Transverse colon (tissue), 4 donors: ENCODE measurements at regions not wholly inside any gene's neighbourhood (a gene's known extent, or its start where the extent isn't known, plus 50 kb on each side); places are given as distances from the start of the nearest gene placed in this dataset.

ENCODE experiments used
- DNase-seq: peaks from one replicate; pipeline ENCODE4 v3.0.0-alpha.2; 2019
- H3K27ac ChIP-seq, 4 donors: fragments of 200-600 bp; sonication (generic); 2 replicates each; pipeline ENCODE4 v1.5.1; 2016 to 2018; ENCODE audit warnings: inconsistent platforms in 4 of 4
- H3K27me3 ChIP-seq: fragments of 200-600 bp; sonication (generic); 2 replicates; pipeline ENCODE4 v1.5.1; 2017; ENCODE audit warnings: inconsistent platforms
- H3K36me3 ChIP-seq, 4 donors: fragments of 200-600 bp; sonication (generic); 2 replicates each; pipeline ENCODE4 v1.5.1; 2017 to 2019; ENCODE audit warnings: inconsistent platforms in 4 of 4
- H3K4me1 ChIP-seq, 4 donors: fragments of 200-600 bp; sonication (generic); 2 replicates each; pipeline ENCODE4 v1.5.1; 2017 to 2020; ENCODE audit warnings: inconsistent platforms in 4 of 4
- H3K4me3 ChIP-seq, 4 donors: fragments of 200-600 bp; sonication (generic); 1 replicate in 1 of 4; 2 replicates in 3 of 4; pipeline versions ENCODE4 v1.5.1 to v1.6.1; 2017 to 2019; ENCODE audit warnings: inconsistent platforms in 4 of 4
- H3K9me3 ChIP-seq, 2 donors: fragments of 200-600 bp; sonication (generic); 2 replicates each; pipeline ENCODE4 v1.5.1; 2017 to 2019; ENCODE audit warnings: inconsistent platforms in 2 of 2
- EP300 ChIP-seq: sonication (generic); formaldehyde crosslinking; IDR thresholded peaks from one replicate; pipeline ENCODE4 v1.6.1; 2017; ENCODE audit warnings: antibody characterized with exemption, low read depth
- POLR2A ChIP-seq: fragments of 450-650 bp; IDR thresholded peaks from one replicate; pipeline ENCODE4 v1.6.1; 2016; ENCODE audit warnings: antibody characterized with exemption, mild to moderate bottlenecking, moderate library complexity
- POLR2AphosphoS5 ChIP-seq, 3 donors: sonication (generic); formaldehyde crosslinking; IDR thresholded peaks; one replicate each; pipeline ENCODE4 v1.6.1; 2016; ENCODE audit warnings: antibody characterized with exemption in 3 of 3
- WGBS, 2 donors: methylation state at CpG; one replicate each; pipeline ENCODE4 v1.1.5; 2018; ENCODE audit warnings: low coverage in 1 of 2; 5-methylcytosine and 5-hydroxymethylcytosine counted together
- in situ Hi-C, 4 donors: fragments of 200-750 bp; cut with MboI; loops; one replicate each; pipeline versions ENCODE4 v1.15.0 to v1.15.1; 2017; ENCODE audit warnings: low sequenced_read_pairs in 3 of 4, low pct_ligation_motif_present in 1 of 4, low pct_unique_long_range_greater_than_20kb in 1 of 4
- intact Hi-C: fragments of 100-400 bp; cut with DNase I; formaldehyde crosslinking; loops from one replicate; pipeline ENCODE4 v1.15.1; 2023; ENCODE audit warnings: low total_unique reads
- TF ChIP-seq, protein P1 (sequence below), 5 experiments: fragments of 200-600 bp in 3 of 5; fragments of 450-650 bp in 2 of 5; sonication (generic) in 3 of 5; IDR thresholded peaks; 1 replicate in 2 of 5; 2 replicates in 3 of 5; pipeline ENCODE4 v1.5.1; 2016 to 2017; ENCODE audit warnings: antibody characterized with exemption in 5 of 5, inconsistent platforms in 3 of 5, mild to moderate bottlenecking in 2 of 5, moderate library complexity in 1 of 5

DNA sequence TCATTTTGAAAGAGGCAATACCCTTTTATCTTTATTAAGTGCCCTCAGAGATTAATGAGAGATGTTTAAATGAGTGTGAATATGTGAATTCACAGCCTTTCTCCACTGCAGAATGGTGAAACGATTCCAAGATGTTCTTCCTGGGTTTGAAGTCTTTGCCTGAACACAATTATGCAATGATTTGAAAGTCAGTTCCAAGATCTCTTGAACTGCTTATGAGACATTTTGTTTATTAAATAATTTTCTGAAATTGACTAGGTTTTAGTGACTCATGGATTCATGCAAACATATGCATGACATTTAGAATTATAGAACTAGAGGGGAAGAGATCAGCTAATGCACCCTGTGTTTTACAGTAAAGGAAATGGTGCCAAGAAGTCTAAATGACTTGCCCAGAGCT is 118.1 kb upstream of the SLC38A2 start:
- TF ChIP-seq, protein P1, sequence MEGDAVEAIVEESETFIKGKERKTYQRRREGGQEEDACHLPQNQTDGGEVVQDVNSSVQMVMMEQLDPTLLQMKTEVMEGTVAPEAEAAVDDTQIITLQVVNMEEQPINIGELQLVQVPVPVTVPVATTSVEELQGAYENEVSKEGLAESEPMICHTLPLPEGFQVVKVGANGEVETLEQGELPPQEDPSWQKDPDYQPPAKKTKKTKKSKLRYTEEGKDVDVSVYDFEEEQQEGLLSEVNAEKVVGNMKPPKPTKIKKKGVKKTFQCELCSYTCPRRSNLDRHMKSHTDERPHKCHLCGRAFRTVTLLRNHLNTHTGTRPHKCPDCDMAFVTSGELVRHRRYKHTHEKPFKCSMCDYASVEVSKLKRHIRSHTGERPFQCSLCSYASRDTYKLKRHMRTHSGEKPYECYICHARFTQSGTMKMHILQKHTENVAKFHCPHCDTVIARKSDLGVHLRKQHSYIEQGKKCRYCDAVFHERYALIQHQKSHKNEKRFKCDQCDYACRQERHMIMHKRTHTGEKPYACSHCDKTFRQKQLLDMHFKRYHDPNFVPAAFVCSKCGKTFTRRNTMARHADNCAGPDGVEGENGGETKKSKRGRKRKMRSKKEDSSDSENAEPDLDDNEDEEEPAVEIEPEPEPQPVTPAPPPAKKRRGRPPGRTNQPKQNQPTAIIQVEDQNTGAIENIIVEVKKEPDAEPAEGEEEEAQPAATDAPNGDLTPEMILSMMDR (IDR thresholded peaks at IDR 0.05) = no peak
- TF ChIP-seq POLR2A (no peak), EP300 (no peak), POLR2AphosphoS5 (IDR thresholded peaks at IDR 0.05) (no peak)
- H3K36me3 ChIP-seq = no peaks in the 10 kb centered on the region
- DNase-seq = no peak
- H3K4me1 ChIP-seq = peaks cover 4 to 19% (median 10%) of the 10 kb centered on the region in 4 donors
- 60 to 64% methylated on average over 1 of the region's 1 CpG for WGBS, 2 donors
- H3K9me3 ChIP-seq = no peaks in the 10 kb centered on the region
- H3K4me3 ChIP-seq = no peak overlapping the region
- in situ Hi-C loops = no loop called here
- peak overlapping the region in 1 of 4 donors; percentile 31 for H3K27ac ChIP-seq
- H3K27me3 ChIP-seq = no peaks in the 10 kb centered on the region
- intact Hi-C loops = no loop called here

DNA sequence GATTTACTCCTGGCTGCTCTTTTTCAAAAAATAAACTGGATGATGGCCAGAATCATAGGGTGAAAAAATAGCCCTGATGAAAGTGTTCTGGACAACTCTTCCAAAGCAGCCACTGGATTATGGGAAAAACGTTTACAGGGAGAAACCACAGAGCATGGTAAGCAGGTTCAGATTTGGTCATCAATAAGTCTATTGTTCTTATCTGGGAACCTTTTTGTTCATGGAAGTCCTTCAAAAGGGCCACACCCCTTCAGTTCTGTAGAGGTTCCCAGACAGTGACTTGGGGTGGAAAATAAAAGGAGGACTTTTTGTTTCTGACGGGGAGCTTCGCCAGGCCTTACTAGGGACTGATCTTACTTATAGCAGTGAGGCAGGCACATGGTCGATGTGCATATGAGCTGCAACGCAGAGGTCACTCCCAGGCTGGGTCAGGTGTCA is 117.4 kb upstream of the SLC38A2 start:
- in situ Hi-C loops (no loop called here), intact Hi-C loops (no loop called here)
- TF ChIP-seq, protein P1 (IDR thresholded peaks at IDR 0.05) = no peak
- no peaks in the 10 kb centered on the region for H3K36me3 ChIP-seq
- H3K27me3 ChIP-seq = no peaks in the 10 kb centered on the region
- H3K4me1 ChIP-seq = peaks cover 4 to 19% (median 10%) of the 10 kb centered on the region in 4 donors
- 55 to 74% methylated on average over 2 to 5 of the region's 5 CpGs for WGBS, 2 donors
- H3K4me3 ChIP-seq = no peak overlapping the region
- peak overlapping the region in 2 of 4 donors; percentile 31 to 47 for H3K27ac ChIP-seq
- no peak for DNase-seq
- no peaks in the 10 kb centered on the region for H3K9me3 ChIP-seq

DNA sequence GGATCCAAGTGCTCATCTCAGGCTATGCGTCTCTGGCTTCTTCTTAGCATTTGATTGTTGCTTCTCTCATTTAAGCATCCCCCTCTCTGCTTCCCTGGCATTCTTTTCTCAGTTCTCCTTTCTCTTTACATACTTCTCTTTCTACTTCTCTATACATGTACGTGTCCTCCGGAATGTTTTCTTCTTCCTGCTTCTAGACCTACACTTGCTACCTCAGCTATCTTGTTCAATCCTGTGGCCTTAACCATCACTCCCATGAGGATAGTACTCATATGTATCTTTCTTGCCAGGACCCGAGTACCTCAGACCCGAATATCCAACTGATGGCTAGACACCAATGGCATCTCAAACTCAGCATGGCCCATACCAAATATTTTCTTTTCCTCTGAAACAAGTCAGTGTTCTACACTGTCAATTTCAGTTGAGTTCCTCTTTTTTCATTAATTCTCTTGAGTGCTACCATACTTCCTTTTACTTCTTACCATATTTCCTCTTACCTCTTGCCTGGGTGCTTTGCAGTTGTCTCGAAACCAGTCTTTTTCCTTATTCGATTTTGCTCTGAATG is 115.1 kb upstream of the SLC38A2 start:
- WGBS, 2 donors = 76 to 92% methylated on average over 5 to 7 of the region's 7 CpGs
- H3K27me3 ChIP-seq = no peaks in the 10 kb centered on the region
- in situ Hi-C loops = no loop called here
- no peak for DNase-seq
- TF ChIP-seq POLR2AphosphoS5 (IDR thresholded peaks at IDR 0.05) (no peak), EP300 (no peak), POLR2A (no peak)
- TF ChIP-seq, protein P1 (IDR thresholded peaks at IDR 0.05) = no peak
- H3K9me3 ChIP-seq = no peaks in the 10 kb centered on the region
- H3K4me1 ChIP-seq = peaks cover 4 to 18% (median 10%) of the 10 kb centered on the region in 4 donors
- intact Hi-C loops = no loop called here
- H3K36me3 ChIP-seq = no peaks in the 10 kb centered on the region
- no peak overlapping the region for H3K27ac ChIP-seq
- no peak overlapping the region for H3K4me3 ChIP-seq

DNA sequence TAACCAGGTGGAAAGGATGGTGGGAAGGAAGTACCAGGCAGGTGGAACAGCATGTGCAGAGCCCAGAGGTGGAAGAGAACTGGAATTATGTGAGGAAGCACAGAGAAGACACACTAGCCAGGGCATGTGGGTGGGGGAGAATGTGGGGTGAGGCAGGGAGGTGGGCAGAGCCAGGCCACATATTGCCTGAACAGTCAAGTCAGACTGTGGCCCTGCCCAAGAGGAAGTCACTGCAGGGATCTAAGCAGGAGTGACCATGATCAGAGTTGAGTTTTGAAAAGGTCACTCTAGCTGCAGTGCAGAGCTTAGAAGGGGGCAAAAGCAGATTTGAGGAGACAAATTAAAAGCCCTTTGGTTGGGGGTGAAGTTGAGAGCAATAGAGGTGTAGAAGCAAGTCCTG is 114.0 kb upstream of the SLC38A2 start:
- Histone ChIP-seq H3K4me3 (no peak overlapping the region), H3K4me1 (peaks cover 4 to 18% (median 10%) of the 10 kb centered on the region in 4 donors), H3K27ac (no peak overlapping the region), H3K36me3 (no peaks in the 10 kb centered on the region), H3K9me3 (no peaks in the 10 kb centered on the region), H3K27me3 (no peaks in the 10 kb centered on the region)
- no peak for DNase-seq
- in situ Hi-C loops = no loop called here
- intact Hi-C loops = no loop called here
- TF ChIP-seq POLR2A = no peak
- TF ChIP-seq, protein P1 (IDR thresholded peaks at IDR 0.05) = no peak
- TF ChIP-seq EP300 = no peak
- TF ChIP-seq POLR2AphosphoS5 (IDR thresholded peaks at IDR 0.05) = no peak
